ENCODE measurements at regions not wholly inside any gene's neighbourhood (a gene's known extent, or its start where the extent isn't known, plus 50 kb on each side); places are given as distances from the start of the nearest gene placed in this dataset.

DNA sequence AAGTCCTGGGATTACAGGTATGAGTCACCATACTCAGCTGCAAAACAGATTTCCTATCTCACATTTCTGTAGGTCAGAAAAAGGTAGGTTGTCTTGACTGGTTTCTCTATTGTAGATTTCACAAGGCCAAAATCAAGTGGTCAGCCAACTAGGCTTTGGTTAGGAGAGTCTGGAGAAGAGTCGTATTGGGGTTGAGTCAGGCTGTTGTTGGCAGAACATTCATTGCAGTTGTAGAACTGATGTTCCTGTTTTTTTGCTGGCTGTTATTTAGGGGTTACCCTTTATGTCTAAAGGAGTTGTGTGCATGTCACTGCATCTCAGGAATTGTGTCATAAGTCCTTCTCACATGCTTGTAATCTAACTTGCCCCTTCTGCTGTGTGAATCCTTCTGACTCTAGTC is 814.2 kb upstream of the GRAMD2B start:
- TF ChIP-seq, protein P1, sequence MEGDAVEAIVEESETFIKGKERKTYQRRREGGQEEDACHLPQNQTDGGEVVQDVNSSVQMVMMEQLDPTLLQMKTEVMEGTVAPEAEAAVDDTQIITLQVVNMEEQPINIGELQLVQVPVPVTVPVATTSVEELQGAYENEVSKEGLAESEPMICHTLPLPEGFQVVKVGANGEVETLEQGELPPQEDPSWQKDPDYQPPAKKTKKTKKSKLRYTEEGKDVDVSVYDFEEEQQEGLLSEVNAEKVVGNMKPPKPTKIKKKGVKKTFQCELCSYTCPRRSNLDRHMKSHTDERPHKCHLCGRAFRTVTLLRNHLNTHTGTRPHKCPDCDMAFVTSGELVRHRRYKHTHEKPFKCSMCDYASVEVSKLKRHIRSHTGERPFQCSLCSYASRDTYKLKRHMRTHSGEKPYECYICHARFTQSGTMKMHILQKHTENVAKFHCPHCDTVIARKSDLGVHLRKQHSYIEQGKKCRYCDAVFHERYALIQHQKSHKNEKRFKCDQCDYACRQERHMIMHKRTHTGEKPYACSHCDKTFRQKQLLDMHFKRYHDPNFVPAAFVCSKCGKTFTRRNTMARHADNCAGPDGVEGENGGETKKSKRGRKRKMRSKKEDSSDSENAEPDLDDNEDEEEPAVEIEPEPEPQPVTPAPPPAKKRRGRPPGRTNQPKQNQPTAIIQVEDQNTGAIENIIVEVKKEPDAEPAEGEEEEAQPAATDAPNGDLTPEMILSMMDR (IDR thresholded peaks at IDR 0.05), result no peak
- TF ChIP-seq POLR2A (IDR thresholded peaks at IDR 0.05), result no peak
